ENCODE measurements at regions not wholly inside any gene's neighbourhood (a gene's known extent, or its start where the extent isn't known, plus 50 kb on each side); places are given as distances from the start of the nearest gene placed in this dataset.
A peak's percentile ranks its signal among the peaks of the same experiment; 100 is the strongest.

DNA sequence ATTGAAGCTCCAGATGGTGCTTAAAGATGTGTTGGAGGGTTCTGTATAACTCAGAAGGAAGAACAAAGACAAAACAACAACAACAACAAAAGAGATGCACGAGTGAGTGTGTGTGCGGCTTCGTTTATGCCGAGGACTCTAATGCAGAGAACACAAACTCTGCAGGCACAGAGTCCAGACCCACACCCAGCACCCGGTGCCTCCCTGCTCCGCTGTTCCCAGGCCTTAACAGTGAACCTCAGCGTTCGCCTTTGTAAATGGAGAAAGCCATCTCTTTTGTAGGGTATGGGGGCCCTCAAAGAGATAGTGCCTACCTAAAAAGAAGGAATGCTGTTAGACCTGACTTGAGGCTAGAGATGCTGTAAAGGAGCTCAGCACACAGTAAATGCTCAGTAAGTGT is 243.3 kb downstream of the ERMARD start:
- DNase-seq (ENCODE audit: low spot score) = no peak

DNA sequence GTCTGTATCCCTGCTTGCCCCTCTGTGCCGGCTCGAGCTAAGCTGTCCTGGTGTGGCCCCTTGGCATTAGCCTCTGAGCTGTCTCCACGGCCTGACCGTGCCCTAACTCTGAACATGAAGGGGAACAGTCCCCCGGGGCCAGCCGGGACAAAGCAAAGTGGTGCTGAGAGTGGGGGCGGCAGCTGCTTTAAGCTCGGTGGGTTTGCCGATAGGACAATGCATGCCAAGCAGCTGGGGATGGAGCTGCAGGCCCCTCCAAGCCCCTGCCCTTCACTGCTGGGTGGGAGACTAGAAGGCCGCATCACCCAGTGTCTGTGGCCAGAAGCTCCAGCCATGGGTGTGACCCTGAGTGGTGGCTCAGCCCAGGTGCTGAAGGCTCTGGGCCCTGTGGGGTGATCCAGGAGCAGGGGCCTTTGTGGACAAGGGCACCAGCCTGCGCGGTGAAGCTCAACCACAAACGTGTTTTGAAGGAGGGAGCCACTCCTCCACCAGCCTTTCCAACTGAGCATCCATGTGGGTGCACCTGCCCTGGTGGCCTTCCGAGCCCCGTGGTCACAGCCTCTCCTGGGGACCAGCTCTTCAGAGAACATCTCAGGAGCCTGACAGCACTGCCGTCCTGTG is 242.5 kb downstream of the ERMARD start:
- no peak for DNase-seq (ENCODE audit: low spot score)

GRCh38 chr6:169991913-169992312 is 240.5 kb downstream of the ERMARD start:
- DNase-seq (ENCODE audit: low spot score) = no peak

DNA sequence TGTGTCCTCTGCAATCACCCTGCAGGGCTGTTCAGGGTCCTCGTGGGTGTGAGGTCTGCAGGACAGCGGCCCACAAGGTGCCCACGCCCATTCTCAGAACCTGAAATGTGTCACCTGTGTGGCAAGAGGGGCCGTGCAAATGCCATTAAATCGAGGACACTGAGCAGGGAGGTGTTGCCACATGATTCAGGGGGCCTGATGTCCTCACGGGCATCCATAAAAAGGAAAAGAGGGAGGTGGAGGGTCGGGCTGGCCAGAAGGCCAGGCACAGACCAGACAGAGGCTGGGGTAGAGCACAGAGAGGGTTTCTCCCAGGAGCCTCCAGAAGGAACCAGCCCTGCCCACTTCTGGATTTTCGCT is 239.6 kb downstream of the ERMARD start:
- no peak for DNase-seq (ENCODE audit: low spot score)

- DNase-seq (ENCODE audit: low spot score) = peak; percentile 13
Measured at GRCh38 chr6:169990095-169991030, 238.9 kb downstream of the ERMARD start.

- DNase-seq (ENCODE audit: low spot score) = no peak
Measured at GRCh38 chr6:169989594-169989993, 238.2 kb downstream of the ERMARD start.

- no peak for DNase-seq (ENCODE audit: low spot score)
Measured at GRCh38 chr6:169988769-169989550, 237.5 kb downstream of the ERMARD start.

DNA sequence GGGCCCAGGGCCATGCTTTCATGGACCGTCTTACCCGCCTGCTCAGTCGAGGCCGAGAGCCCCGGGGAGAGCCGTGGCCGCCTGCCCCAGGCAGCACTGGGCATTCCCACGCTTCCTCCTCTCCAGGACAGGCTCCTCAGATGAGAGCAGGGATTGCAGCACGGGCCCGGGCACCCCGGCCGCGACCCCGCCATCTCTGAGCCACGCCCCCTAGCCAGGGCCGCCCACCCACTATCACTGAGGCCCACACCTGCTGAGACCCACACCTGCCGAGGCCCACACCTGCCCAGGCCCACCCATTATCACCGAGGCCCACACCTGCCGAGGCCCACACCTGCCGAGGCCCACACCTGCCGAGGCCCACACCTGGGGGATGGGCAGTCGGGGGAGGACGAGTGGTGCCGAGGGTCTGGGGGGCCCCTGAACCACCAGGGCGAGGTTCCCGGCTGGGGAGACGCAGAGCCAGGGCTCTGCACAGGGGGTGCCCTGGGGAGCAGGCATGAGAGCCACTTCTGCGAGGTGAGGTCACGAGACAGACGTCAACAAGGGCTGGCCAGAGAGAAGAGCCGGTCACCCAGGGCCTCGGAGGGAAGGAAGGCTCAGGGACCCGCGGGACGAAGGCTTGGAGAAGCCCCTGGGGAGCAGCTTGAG is 235.6 kb downstream of the ERMARD start:
- no peak for DNase-seq (ENCODE audit: low spot score)

- no peak for DNase-seq (ENCODE audit: low spot score)
Measured at GRCh38 chr6:169986171-169986847, 234.9 kb downstream of the ERMARD start.

- DNase-seq (ENCODE audit: low spot score) = no peak
Measured at GRCh38 chr6:169985121-169986015, 233.9 kb downstream of the ERMARD start.

GRCh38 chr6:169984181-169985120 is 233.0 kb downstream of the ERMARD start:
- no peak for DNase-seq (ENCODE audit: low spot score)

DNA sequence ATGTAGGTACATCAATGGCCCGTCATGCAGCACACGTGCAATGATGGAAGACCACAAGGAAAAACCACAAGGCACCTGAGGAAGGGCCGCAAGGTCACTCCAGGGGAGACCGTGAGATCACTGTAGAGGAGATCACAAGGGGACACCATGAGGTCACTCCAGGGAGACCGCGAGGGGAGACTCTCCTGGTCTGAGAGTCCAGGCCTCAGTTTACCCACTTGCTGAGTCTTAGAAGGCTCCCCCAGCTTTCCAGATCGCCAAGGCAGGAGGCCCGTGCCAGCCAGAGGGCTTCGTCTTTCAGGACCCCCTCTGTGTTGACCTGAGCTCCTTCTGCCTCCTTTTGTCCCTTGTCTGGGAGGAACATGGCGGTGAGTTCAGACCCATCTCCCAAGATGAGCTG is 232.2 kb downstream of the ERMARD start:
- DNase-seq (ENCODE audit: low spot score) = no peak

DNA sequence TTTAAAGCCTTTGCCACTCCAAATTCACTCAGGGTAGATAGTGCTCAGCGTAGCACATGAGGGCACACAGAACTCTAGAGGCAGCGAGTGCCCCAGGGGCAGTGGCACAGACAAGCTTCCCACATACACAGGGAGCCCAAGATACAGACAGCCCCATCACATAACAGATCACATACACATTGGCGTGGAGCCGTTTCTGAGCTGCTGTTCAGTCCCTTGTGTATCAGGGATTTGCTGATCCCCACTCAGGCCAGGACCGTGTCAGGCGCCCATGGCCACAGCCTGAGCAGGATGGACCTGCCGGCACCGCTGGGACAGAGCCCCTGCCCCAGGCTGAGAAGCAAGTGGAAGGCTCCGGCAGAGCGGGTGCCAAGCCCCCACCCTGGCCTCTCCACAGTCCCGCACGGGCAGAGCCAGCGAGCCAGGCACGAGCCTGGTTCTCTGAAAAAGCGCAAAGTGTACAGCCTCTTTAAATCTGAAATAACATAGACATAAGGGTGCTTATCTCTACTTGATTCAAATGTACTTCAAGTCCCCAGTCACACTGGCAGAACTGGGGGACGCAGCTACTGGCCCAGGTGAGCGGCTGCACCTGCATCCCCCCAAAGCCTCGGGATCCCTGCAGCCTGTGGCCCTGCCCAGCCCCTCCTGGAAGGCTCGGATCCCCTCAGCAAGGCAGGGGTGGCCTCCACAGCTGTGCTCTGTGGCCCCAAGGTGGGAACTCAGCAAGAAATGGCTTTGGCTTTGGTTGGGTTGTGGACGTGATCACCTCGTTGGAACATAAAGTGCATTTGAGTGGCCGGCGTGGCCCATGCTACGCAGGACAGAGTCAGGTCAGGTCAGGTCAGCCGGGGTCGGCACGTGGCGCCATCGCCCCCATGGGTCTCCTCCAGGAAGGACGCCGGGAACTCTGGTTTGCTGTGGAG is 231.3 kb downstream of the ERMARD start:
- no peak for DNase-seq (ENCODE audit: low spot score)

GRCh38 chr6:169981969-169982368 is 230.5 kb downstream of the ERMARD start:
- no peak for DNase-seq (ENCODE audit: low spot score)

GRCh38 chr6:169981568-169981967 is 230.1 kb downstream of the ERMARD start:
- DNase-seq (ENCODE audit: low spot score) = no peak

- no peak for DNase-seq (ENCODE audit: low spot score)
Measured at GRCh38 chr6:169980826-169981450, 229.5 kb downstream of the ERMARD start.

- no peak for DNase-seq (ENCODE audit: low spot score)
Measured at GRCh38 chr6:169979873-169980432, 228.5 kb downstream of the ERMARD start.

Data from CD4-positive, alpha-beta T cell treated with Interleukin-15 for 4 hours (primary cell).